HG03175 (cell line): ENCODE measurements at regions not wholly inside any gene's neighbourhood (a gene's known extent, or its start where the extent isn't known, plus 50 kb on each side); places are given as distances from the start of the nearest gene placed in this dataset.

Experiments used
- ATAC-seq: cut with Tn5 transposase; IDR thresholded peaks from one replicate; pipeline ENCODE4 v1.9.1; 2021; ENCODE audit warnings: mild to moderate bottlenecking, moderate library complexity; ENCODE audit not compliant: unreplicated experiment

GRCh38 chr5:35324679-35325078, 94.4 kb upstream of the PRLR start:
- no peak for ATAC-seq

GRCh38 chr5:35324201-35324600, 93.9 kb upstream of the PRLR start:
- no peak for ATAC-seq

- ATAC-seq, result peak; percentile 21
Measured at GRCh38 chr5:35320029-35320428, 89.7 kb upstream of the PRLR start.

- peak; percentile 98 for ATAC-seq
Measured at GRCh38 chr5:35319333-35320002, 89.2 kb upstream of the PRLR start.

GRCh38 chr5:35317586-35317985, 87.3 kb upstream of the PRLR start:
- no peak for ATAC-seq

GRCh38 chr5:35316611-35317274, 86.5 kb upstream of the PRLR start:
- no peak for ATAC-seq

- ATAC-seq, result no peak
Measured at GRCh38 chr5:35313291-35313690, 83.0 kb upstream of the PRLR start.

- ATAC-seq, result no peak
Measured at GRCh38 chr5:35312267-35312666, 82.0 kb upstream of the PRLR start.

- ATAC-seq, result no peak
Measured at GRCh38 chr5:35309365-35310130, 79.3 kb upstream of the PRLR start.

GRCh38 chr5:35308421-35308820, 78.1 kb upstream of the PRLR start:
- peak; percentile 67 for ATAC-seq

- ATAC-seq, result no peak
Measured at GRCh38 chr5:35306716-35307365, 76.6 kb upstream of the PRLR start.

- ATAC-seq, result no peak
Measured at GRCh38 chr5:35305336-35306020, 75.2 kb upstream of the PRLR start.

- ATAC-seq, result no peak
Measured at GRCh38 chr5:35304291-35304690, 74.0 kb upstream of the PRLR start.

- ATAC-seq, result peak; percentile 47
Measured at GRCh38 chr5:35303152-35303551, 72.9 kb upstream of the PRLR start.

GRCh38 chr5:35302544-35302943, 72.3 kb upstream of the PRLR start:
- peak; percentile 92 for ATAC-seq

GRCh38 chr5:35297755-35298154, 67.5 kb upstream of the PRLR start:
- ATAC-seq, result no peak

- ATAC-seq, result no peak
Measured at GRCh38 chr5:35294976-35295375, 64.7 kb upstream of the PRLR start.

GRCh38 chr5:35294017-35294416, 63.7 kb upstream of the PRLR start:
- ATAC-seq, result no peak

GRCh38 chr5:35285435-35285834, 55.1 kb upstream of the PRLR start:
- no peak for ATAC-seq

- ATAC-seq, result no peak
Measured at GRCh38 chr5:35285011-35285410, 54.7 kb upstream of the PRLR start.

- ATAC-seq, result no peak
Measured at GRCh38 chr5:35284364-35284763, 54.1 kb upstream of the PRLR start.
